ENCODE measurements at regions not wholly inside any gene's neighbourhood (a gene's known extent, or its start where the extent isn't known, plus 50 kb on each side); places are given as distances from the start of the nearest gene placed in this dataset.
"Not testable (repeated sequence)": the region's sequence is repeated elsewhere in the genome, so short reads cannot be mapped to it uniquely, and the experiment has no call there.

GRCh38 chr10:90119631-90120280 lies 418.4 kb downstream of the KIF20B start:
- not testable (repeated sequence) for DNase-seq (ENCODE audit: low read depth, low spot score)

GRCh38 chr10:90125456-90126255 lies 424.3 kb downstream of the KIF20B start:
- no peak for DNase-seq (ENCODE audit: low read depth, low spot score)

- no peak for DNase-seq (ENCODE audit: low read depth, low spot score)
Observed at GRCh38 chr10:90126256-90126595, 424.8 kb downstream of the KIF20B start.

- no peak for DNase-seq (ENCODE audit: low read depth, low spot score)
Observed at GRCh38 chr10:90130321-90131086, 429.1 kb downstream of the KIF20B start.

GRCh38 chr10:90133606-90134005 lies 432.2 kb downstream of the KIF20B start:
- DNase-seq (ENCODE audit: low read depth, low spot score), result no peak

GRCh38 chr10:90136731-90137316 lies 435.4 kb downstream of the KIF20B start:
- no peak for DNase-seq (ENCODE audit: low read depth, low spot score)

- DNase-seq (ENCODE audit: low read depth, low spot score), result no peak
Observed at GRCh38 chr10:90138844-90139243, 437.5 kb downstream of the KIF20B start.

- no peak for DNase-seq (ENCODE audit: low read depth, low spot score)
Observed at GRCh38 chr10:90141791-90142190, 440.4 kb downstream of the KIF20B start.

GRCh38 chr10:90143937-90144336 lies 442.5 kb downstream of the KIF20B start:
- no peak for DNase-seq (ENCODE audit: low read depth, low spot score)

- DNase-seq (ENCODE audit: low read depth, low spot score), result no peak
Observed at GRCh38 chr10:90148116-90148855, 446.9 kb downstream of the KIF20B start.

- no peak for DNase-seq (ENCODE audit: low read depth, low spot score)
Observed at GRCh38 chr10:90149563-90149962, 448.2 kb downstream of the KIF20B start.

- no peak for DNase-seq (ENCODE audit: low read depth, low spot score)
Observed at GRCh38 chr10:90162271-90162853, 461.0 kb downstream of the KIF20B start.

GRCh38 chr10:90167174-90168064 lies 466.0 kb downstream of the KIF20B start:
- no peak for DNase-seq (ENCODE audit: low read depth, low spot score)

GRCh38 chr10:90168244-90168643 lies 466.9 kb downstream of the KIF20B start:
- no peak for DNase-seq (ENCODE audit: low read depth, low spot score)

- DNase-seq (ENCODE audit: low read depth, low spot score), result no peak
Observed at GRCh38 chr10:90171014-90171722, 469.8 kb downstream of the KIF20B start.

- no peak for DNase-seq (ENCODE audit: low read depth, low spot score)
Observed at GRCh38 chr10:90174531-90174930, 473.1 kb downstream of the KIF20B start.

- no peak for DNase-seq (ENCODE audit: low read depth, low spot score)
Observed at GRCh38 chr10:90175161-90175681, 473.8 kb downstream of the KIF20B start.

GRCh38 chr10:90179696-90180407 lies 478.5 kb downstream of the KIF20B start:
- DNase-seq (ENCODE audit: low read depth, low spot score), result peak; percentile 19

Data from ELF-1 (cell line).